HCT116 (cell line): ENCODE measurements at regions not wholly inside any gene's neighbourhood (a gene's known extent, or its start where the extent isn't known, plus 50 kb on each side); places are given as distances from the start of the nearest gene placed in this dataset.

Experiments
- EGR1 ChIP-seq: IDR thresholded peaks from 2 replicates; pipeline ENCODE4 v1.6.1; 2012; ENCODE audit warnings: low read depth
- ELF1 ChIP-seq: IDR thresholded peaks from 2 replicates; pipeline ENCODE4 v1.6.1; 2012; ENCODE audit warnings: low read depth, borderline replicate concordance
- EZH2phosphoT487 ChIP-seq: fragments of 200-600 bp; IDR thresholded peaks from 2 replicates; pipeline ENCODE4 v1.6.1; 2018; ENCODE audit warnings: antibody characterized with exemption, borderline replicate concordance
- FOSL1 ChIP-seq: IDR thresholded peaks from 2 replicates; pipeline ENCODE4 v1.6.1; 2012; ENCODE audit warnings: low read depth
- MAX ChIP-seq: IDR thresholded peaks from 2 replicates; pipeline ENCODE4 v1.6.1; 2012
- POLR2A ChIP-seq: IDR thresholded peaks from 2 replicates; pipeline ENCODE4 v1.7.0; 2011; ENCODE audit warnings: borderline replicate concordance; ENCODE audit not compliant: insufficient read depth, insufficient read length; ENCODE audit errors: extremely low read depth
- POLR2AphosphoS5 ChIP-seq: IDR thresholded peaks from 2 replicates; pipeline ENCODE4 v1.6.1; 2011; ENCODE audit warnings: mild to moderate bottlenecking, low read depth, low read length, moderate library complexity
- SIN3A ChIP-seq: IDR thresholded peaks from 2 replicates; pipeline ENCODE4 v1.6.1; 2012; ENCODE audit warnings: low read depth
- SRF ChIP-seq: IDR thresholded peaks from 2 replicates; pipeline ENCODE4 v1.6.1; 2012; ENCODE audit warnings: low read depth
- TF ChIP-seq, protein P1 (sequence below), 3 experiments: fragments of 200-600 bp in 1 of 3; sonication (generic) in 1 of 3; IDR thresholded peaks in 2 of 3; conservative IDR thresholded peaks in 1 of 3; 2 replicates each; pipeline ENCODE4 v1.5.1; 2012 to 2017; ENCODE audit warnings: low read depth in 2 of 3, low read length in 2 of 3, antibody characterized with exemption in 1 of 3, borderline replicate concordance in 1 of 3, control low read depth in 1 of 3, mild to moderate bottlenecking in 1 of 3, mixed read lengths in 1 of 3, mixed run types in 1 of 3, moderate library complexity in 1 of 3; ENCODE audit not compliant: insufficient read depth in 1 of 3
- TF ChIP-seq, protein P2 (sequence below): IDR thresholded peaks from 2 replicates; pipeline ENCODE4 v1.6.1; 2012; ENCODE audit warnings: low read depth

DNA sequence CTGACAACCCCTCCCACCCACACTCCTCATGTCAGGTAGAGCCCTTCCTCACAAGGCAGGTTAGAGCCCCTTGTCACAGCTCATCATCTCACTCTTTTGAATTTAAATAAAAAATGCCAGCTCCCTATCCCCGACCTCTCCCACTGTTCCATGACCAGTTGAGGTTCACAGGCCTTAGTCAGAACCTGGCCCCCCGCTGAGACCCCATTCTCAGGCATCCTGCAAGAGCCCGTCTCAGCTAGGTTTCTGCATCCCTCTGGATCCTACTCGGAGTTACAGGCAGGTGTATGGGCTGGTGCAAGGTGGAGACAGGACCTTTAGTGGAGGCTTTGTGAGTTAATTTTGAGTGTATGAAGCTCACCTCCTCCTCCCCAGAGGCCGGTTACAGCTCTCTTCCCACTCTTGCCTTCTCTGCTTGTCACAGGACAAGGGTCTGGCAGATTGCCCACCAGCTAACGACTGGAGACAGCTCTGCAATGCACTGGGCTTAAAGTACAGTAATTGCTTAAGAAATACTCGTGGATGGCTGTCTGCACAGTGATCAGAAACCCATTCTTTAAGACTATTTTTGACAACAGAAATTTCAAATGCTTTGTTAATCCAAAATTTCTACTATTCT lies 394.9 kb upstream of the DPP6 start:
- TF ChIP-seq, protein P1, sequence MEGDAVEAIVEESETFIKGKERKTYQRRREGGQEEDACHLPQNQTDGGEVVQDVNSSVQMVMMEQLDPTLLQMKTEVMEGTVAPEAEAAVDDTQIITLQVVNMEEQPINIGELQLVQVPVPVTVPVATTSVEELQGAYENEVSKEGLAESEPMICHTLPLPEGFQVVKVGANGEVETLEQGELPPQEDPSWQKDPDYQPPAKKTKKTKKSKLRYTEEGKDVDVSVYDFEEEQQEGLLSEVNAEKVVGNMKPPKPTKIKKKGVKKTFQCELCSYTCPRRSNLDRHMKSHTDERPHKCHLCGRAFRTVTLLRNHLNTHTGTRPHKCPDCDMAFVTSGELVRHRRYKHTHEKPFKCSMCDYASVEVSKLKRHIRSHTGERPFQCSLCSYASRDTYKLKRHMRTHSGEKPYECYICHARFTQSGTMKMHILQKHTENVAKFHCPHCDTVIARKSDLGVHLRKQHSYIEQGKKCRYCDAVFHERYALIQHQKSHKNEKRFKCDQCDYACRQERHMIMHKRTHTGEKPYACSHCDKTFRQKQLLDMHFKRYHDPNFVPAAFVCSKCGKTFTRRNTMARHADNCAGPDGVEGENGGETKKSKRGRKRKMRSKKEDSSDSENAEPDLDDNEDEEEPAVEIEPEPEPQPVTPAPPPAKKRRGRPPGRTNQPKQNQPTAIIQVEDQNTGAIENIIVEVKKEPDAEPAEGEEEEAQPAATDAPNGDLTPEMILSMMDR (IDR thresholded peaks at IDR 0.05 in 2 of 3, conservative IDR thresholded peaks at IDR 0.05 in 1 of 3; ENCODE audit: borderline replicate concordance in 1 of 3, insufficient read depth in 1 of 3, low read depth in 2 of 3, low read length in 2 of 3) = no peak
- no peak for TF ChIP-seq SIN3A
- TF ChIP-seq POLR2AphosphoS5 = no peak
- TF ChIP-seq, protein P2, sequence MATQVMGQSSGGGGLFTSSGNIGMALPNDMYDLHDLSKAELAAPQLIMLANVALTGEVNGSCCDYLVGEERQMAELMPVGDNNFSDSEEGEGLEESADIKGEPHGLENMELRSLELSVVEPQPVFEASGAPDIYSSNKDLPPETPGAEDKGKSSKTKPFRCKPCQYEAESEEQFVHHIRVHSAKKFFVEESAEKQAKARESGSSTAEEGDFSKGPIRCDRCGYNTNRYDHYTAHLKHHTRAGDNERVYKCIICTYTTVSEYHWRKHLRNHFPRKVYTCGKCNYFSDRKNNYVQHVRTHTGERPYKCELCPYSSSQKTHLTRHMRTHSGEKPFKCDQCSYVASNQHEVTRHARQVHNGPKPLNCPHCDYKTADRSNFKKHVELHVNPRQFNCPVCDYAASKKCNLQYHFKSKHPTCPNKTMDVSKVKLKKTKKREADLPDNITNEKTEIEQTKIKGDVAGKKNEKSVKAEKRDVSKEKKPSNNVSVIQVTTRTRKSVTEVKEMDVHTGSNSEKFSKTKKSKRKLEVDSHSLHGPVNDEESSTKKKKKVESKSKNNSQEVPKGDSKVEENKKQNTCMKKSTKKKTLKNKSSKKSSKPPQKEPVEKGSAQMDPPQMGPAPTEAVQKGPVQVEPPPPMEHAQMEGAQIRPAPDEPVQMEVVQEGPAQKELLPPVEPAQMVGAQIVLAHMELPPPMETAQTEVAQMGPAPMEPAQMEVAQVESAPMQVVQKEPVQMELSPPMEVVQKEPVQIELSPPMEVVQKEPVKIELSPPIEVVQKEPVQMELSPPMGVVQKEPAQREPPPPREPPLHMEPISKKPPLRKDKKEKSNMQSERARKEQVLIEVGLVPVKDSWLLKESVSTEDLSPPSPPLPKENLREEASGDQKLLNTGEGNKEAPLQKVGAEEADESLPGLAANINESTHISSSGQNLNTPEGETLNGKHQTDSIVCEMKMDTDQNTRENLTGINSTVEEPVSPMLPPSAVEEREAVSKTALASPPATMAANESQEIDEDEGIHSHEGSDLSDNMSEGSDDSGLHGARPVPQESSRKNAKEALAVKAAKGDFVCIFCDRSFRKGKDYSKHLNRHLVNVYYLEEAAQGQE = no peak
- no peak for TF ChIP-seq ELF1
- TF ChIP-seq MAX = no peak
- TF ChIP-seq EGR1 = no peak
- no peak for TF ChIP-seq EZH2phosphoT487
- no peak for TF ChIP-seq POLR2A
- no peak for TF ChIP-seq SRF
- TF ChIP-seq FOSL1 = no peak
